GM12878 (cell line): ENCODE measurements at regions not wholly inside any gene's neighbourhood (a gene's known extent, or its start where the extent isn't known, plus 50 kb on each side); places are given as distances from the start of the nearest gene placed in this dataset.

Source experiments
- ATAC-seq: fragments of 200-7000 bp; cut with Tn5 transposase; 3 replicates; pipeline ENCODE4 v1.9.1; 2020; ENCODE audit warnings: mild to moderate bottlenecking, moderate library complexity
- BruUV-seq: library from RNA; stranded (reverse); fragments of 400-500 nt; replicated peaks from 2 replicates; lab custom pipeline; 2021; lab: Mats Ljungman, UMichigan
- CTCF ChIA-PET: fragments of 300-600 bp; sonication (Branson Sonifier 250); formaldehyde crosslinking; extraction: SDS; loops from one replicate; lab custom pipeline; 2021; ENCODE audit warnings: inconsistent platforms; lab: Yijun Ruan, JAX
- POLR2A ChIA-PET: fragments of 350-600 bp; formaldehyde crosslinking; extraction: SDS; loops from one replicate; lab custom pipeline; 2021; ENCODE audit warnings: inconsistent platforms; lab: Charles Lee
- RAD21 ChIA-PET: fragments of 300-600 bp; sonication (Branson Sonifier 250); formaldehyde crosslinking; loops from one replicate; lab custom pipeline; 2023; ENCODE audit warnings: antibody characterized with exemption; ENCODE audit not compliant: unreplicated experiment; lab: Charles Lee
- SMC1A ChIA-PET: fragments of 300-600 bp; sonication (Branson Sonifier 250); formaldehyde crosslinking; loops from one replicate; lab custom pipeline; 2023; ENCODE audit not compliant: unreplicated experiment, uncharacterized antibody; lab: Charles Lee
- DNase-seq: peaks from one replicate; pipeline ENCODE4 v3.0.0-alpha.2; 2011; ENCODE audit warnings: low read depth, low spot score
- FAIRE-seq: peaks from 3 replicates; lab custom pipeline; 2011; peaks lifted over from hg19 to GRCh38; lab: Jason Lieb, UNC
- H2AFZ ChIP-seq: 2 replicates; pipeline ENCODE4 v1.6.0; 2011; ENCODE audit warnings: low read depth, low read length, control low read depth; ENCODE audit not compliant: control insufficient read depth
- H3K27ac ChIP-seq: 2 replicates; pipeline ENCODE4 v1.5.1; 2011; ENCODE audit warnings: control low read depth; ENCODE audit not compliant: control insufficient read depth, insufficient read depth
- H3K27me3 ChIP-seq, 2 experiments: replicated peaks in 1 of 2; 2 replicates each; pipeline versions ENCODE4 v1.6.0 to v1.6.1; 2011; ENCODE audit warnings: low read length in 1 of 2; ENCODE audit not compliant: control insufficient read depth in 2 of 2, insufficient read depth in 2 of 2
- H3K36me3 ChIP-seq, 2 experiments: 2 replicates each; pipeline ENCODE4 v1.5.1; 2011; ENCODE audit warnings: low read length in 1 of 2; ENCODE audit not compliant: control insufficient read depth in 2 of 2, insufficient read depth in 2 of 2
- H3K4me1 ChIP-seq: 2 replicates; pipeline ENCODE4 v1.6.1; 2011; ENCODE audit warnings: mild to moderate bottlenecking, low read length, moderate library complexity, mixed read lengths; ENCODE audit not compliant: control insufficient read depth, insufficient read depth
- H3K4me2 ChIP-seq: 2 replicates; pipeline ENCODE4 v1.6.0; 2011; ENCODE audit warnings: control low read depth; ENCODE audit not compliant: control insufficient read depth, insufficient read depth
- H3K4me3 ChIP-seq: fragments of 200-600 bp; sonication (generic); 2 replicates; pipeline ENCODE4 v1.5.1; 2016
- H3K79me2 ChIP-seq: 2 replicates; pipeline ENCODE4 v1.6.0; 2011; ENCODE audit warnings: low read length; ENCODE audit not compliant: control insufficient read depth, insufficient read depth
- H3K9ac ChIP-seq: 2 replicates; pipeline ENCODE4 v1.8.0; 2011; ENCODE audit warnings: low read length, control low read depth, mixed read lengths; ENCODE audit not compliant: control insufficient read depth, insufficient read depth
- H3K9me3 ChIP-seq: replicated peaks from 3 replicates; pipeline ENCODE4 v1.5.1; 2011; ENCODE audit warnings: mild to moderate bottlenecking, low read length; ENCODE audit not compliant: control insufficient read depth, insufficient read depth
- H4K20me1 ChIP-seq: 2 replicates; pipeline ENCODE4 v1.6.0; 2011; ENCODE audit not compliant: control insufficient read depth, insufficient read depth
- BACH1 ChIP-seq: fragments of 450-650 bp; IDR thresholded peaks from 2 replicates; pipeline ENCODE4 v1.6.1; 2017; ENCODE audit warnings: mild to moderate bottlenecking, borderline replicate concordance
- CBFB ChIP-seq: IDR thresholded peaks from 2 replicates; pipeline ENCODE4 v1.6.1; 2016; ENCODE audit warnings: antibody characterized with exemption, low read depth
- KDM1A ChIP-seq: fragments of 200-600 bp; sonication (generic); IDR thresholded peaks from 2 replicates; pipeline ENCODE4 v1.6.1; 2016; ENCODE audit warnings: borderline replicate concordance
- MYC ChIP-seq: IDR thresholded peaks from 2 replicates; pipeline ENCODE4 v1.6.1; 2011; ENCODE audit warnings: mild to moderate bottlenecking, low read length, moderate library complexity, inconsistent platforms; ENCODE audit not compliant: insufficient read depth, insufficient replicate concordance, insufficient read length, severe bottlenecking
- NFXL1 ChIP-seq: fragments of 450-650 bp; IDR thresholded peaks from 2 replicates; pipeline ENCODE4 v1.6.1; 2017; ENCODE audit warnings: antibody characterized with exemption, mild to moderate bottlenecking, borderline replicate concordance
- NR2F1 ChIP-seq: fragments of 450-650 bp; conservative IDR thresholded peaks from 2 replicates; pipeline ENCODE4 v1.6.1; 2017; ENCODE audit warnings: mild to moderate bottlenecking
- PML ChIP-seq: IDR thresholded peaks from 2 replicates; pipeline ENCODE4 v1.6.1; 2012; ENCODE audit warnings: low read length, inconsistent platforms
- POLR2AphosphoS2 ChIP-seq: IDR thresholded peaks from 2 replicates; pipeline ENCODE4 v1.6.1; 2011; ENCODE audit warnings: low read depth, mild to moderate bottlenecking, low read length, improper control_type of control experiment, moderate library complexity
- ZNF217 ChIP-seq: fragments of 450-650 bp; IDR thresholded peaks from 2 replicates; pipeline ENCODE4 v1.6.1; 2017; ENCODE audit warnings: antibody characterized with exemption, mild to moderate bottlenecking
- ZNF622 ChIP-seq: fragments of 450-650 bp; IDR thresholded peaks from 2 replicates; pipeline ENCODE4 v1.6.1; 2017; ENCODE audit warnings: mild to moderate bottlenecking, inconsistent platforms
- WGBS: methylation state at CpG from one replicate; pipeline ENCODE4 v1.1.6; 2016; ENCODE audit warnings: low lambda C conversion rate; ENCODE audit not compliant: insufficient replicate concordance, insufficient coverage; ENCODE audit errors: missing lambda C conversion rate; 5-methylcytosine and 5-hydroxymethylcytosine counted together
- in situ Hi-C: fragments of 300-500 bp; cut with MboI; formaldehyde crosslinking; loops from 9 replicates; pipeline ENCODE4 v1.14.3; 2018; ENCODE audit warnings: mixed read lengths
- intact Hi-C: fragments of 100-400 bp; cut with micrococcal nuclease; formaldehyde crosslinking; loops from one replicate; pipeline ENCODE4 v1.14.2; 2022; ENCODE audit not compliant: unreplicated experiment
- TF ChIP-seq, protein P1 (sequence below): IDR thresholded peaks from 2 replicates; pipeline ENCODE4 v1.6.1; 2011; ENCODE audit warnings: borderline replicate concordance, low read depth, mild to moderate bottlenecking, moderate library complexity, mixed read lengths, low read length; ENCODE audit not compliant: insufficient read depth; ENCODE audit errors: extremely low read length
- TF ChIP-seq, protein P2 (sequence below): fragments of 150-350 bp; IDR thresholded peaks from 2 replicates; pipeline ENCODE4 v1.6.1; 2014; ENCODE audit warnings: mild to moderate bottlenecking, low read depth, low read length
- TF ChIP-seq, protein P3 (sequence below): IDR thresholded peaks from 2 replicates; pipeline ENCODE4 v1.6.1; 2011; ENCODE audit warnings: borderline replicate concordance, low read depth, mild to moderate bottlenecking, moderate library complexity, low read length; ENCODE audit not compliant: insufficient read depth, poor library complexity, severe bottlenecking

DNA sequence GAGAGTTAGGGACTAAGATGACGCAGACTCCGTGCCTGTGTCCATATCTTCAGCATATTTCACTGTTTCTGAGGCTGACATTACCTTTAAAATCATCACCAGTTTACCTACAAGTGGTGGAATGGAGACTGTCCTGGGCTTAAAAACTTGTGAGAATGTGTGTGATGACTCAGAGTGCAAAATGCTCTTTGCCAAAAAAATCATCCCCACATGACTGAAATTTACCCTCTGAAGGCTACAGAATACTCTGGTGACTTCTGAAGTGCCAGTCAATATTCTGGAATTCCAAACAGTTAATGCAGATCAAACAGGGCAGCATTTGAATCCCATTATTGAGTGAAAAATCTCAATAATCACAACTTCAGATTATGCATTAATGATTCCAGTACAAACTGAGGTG is 901.4 kb downstream of the EFNB2 start (continued):
- TF ChIP-seq NR2F1 (no peak), BACH1 (no peak), ZNF622 (no peak), POLR2AphosphoS2 (no peak), PML (no peak), NFXL1 (no peak)
- TF ChIP-seq, protein P1, sequence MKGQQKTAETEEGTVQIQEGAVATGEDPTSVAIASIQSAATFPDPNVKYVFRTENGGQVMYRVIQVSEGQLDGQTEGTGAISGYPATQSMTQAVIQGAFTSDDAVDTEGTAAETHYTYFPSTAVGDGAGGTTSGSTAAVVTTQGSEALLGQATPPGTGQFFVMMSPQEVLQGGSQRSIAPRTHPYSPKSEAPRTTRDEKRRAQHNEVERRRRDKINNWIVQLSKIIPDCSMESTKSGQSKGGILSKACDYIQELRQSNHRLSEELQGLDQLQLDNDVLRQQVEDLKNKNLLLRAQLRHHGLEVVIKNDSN: no peak

GRCh38 chr13:105630431-105630830 is 905.0 kb downstream of the EFNB2 start:
- FAIRE-seq (no peak), DNase-seq (no peak), ATAC-seq (no peak)
- TF ChIP-seq CBFB (no peak), MYC (no peak), KDM1A (no peak), ZNF217 (no peak)
- TF ChIP-seq, protein P2, sequence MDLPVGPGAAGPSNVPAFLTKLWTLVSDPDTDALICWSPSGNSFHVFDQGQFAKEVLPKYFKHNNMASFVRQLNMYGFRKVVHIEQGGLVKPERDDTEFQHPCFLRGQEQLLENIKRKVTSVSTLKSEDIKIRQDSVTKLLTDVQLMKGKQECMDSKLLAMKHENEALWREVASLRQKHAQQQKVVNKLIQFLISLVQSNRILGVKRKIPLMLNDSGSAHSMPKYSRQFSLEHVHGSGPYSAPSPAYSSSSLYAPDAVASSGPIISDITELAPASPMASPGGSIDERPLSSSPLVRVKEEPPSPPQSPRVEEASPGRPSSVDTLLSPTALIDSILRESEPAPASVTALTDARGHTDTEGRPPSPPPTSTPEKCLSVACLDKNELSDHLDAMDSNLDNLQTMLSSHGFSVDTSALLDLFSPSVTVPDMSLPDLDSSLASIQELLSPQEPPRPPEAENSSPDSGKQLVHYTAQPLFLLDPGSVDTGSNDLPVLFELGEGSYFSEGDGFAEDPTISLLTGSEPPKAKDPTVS: no peak
- TF ChIP-seq, protein P3, sequence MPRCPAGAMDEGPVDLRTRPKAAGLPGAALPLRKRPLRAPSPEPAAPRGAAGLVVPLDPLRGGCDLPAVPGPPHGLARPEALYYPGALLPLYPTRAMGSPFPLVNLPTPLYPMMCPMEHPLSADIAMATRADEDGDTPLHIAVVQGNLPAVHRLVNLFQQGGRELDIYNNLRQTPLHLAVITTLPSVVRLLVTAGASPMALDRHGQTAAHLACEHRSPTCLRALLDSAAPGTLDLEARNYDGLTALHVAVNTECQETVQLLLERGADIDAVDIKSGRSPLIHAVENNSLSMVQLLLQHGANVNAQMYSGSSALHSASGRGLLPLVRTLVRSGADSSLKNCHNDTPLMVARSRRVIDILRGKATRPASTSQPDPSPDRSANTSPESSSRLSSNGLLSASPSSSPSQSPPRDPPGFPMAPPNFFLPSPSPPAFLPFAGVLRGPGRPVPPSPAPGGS: no peak
- ChIA-PET SMC1A (interaction anchor here (0.6 to 1.8 kb wide), 5 partner anchors 9 to 103 kb away, joined by 3 to 6 read pairs (median 4); no protein-coding TSS in a partner anchor), POLR2A (interaction anchor here (0.8 kb wide), 1 partner anchor 61 kb away, joined by 4 read pairs; no protein-coding TSS in a partner anchor), RAD21 (interaction anchor here (1.1 kb wide), 1 partner anchor 177 kb away, joined by 3 read pairs; no protein-coding TSS in a partner anchor), CTCF (interaction anchor here (0.6 kb wide), 1 partner anchor 1581 kb away, joined by 4 read pairs; no protein-coding TSS in a partner anchor)
- H4K20me1 ChIP-seq: no peaks in the 10 kb centered on the region
- no peak overlapping the region for H3K4me2 ChIP-seq
- no peak overlapping the region for H2AFZ ChIP-seq
- BruUV-seq: no TSS peak
- no peaks in the 10 kb centered on the region for H3K36me3 ChIP-seq
- intact Hi-C loops (no loop called here), in situ Hi-C loops (no loop called here)
- H3K4me1 ChIP-seq: no peaks in the 10 kb centered on the region
- H3K4me3 ChIP-seq: no peak overlapping the region
- no peaks in the 10 kb centered on the region for H3K79me2 ChIP-seq
- no peak overlapping the region for H3K27ac ChIP-seq
- no peaks in the 10 kb centered on the region for H3K27me3 ChIP-seq
- 15% methylated on average over 6 of the region's 6 CpGs for WGBS
- no peaks in the 10 kb centered on the region for H3K9me3 ChIP-seq
- H3K9ac ChIP-seq: no peak overlapping the region
